ENCODE measurements at regions not wholly inside any gene's neighbourhood (a gene's known extent, or its start where the extent isn't known, plus 50 kb on each side); places are given as distances from the start of the nearest gene placed in this dataset.
"Not testable (repeated sequence)": the region's sequence is repeated elsewhere in the genome, so short reads cannot be mapped to it uniquely, and the experiment has no call there.

- DNase-seq (ENCODE audit: low read depth), result no peak
- no peak for TF ChIP-seq CTCF (IDR thresholded peaks at IDR 0.05; ENCODE audit: insufficient read depth, low read length)
- no peak overlapping the region for H3K4me3 ChIP-seq (ENCODE audit: low read depth, low read length)
Measured at GRCh38 chr9:30280229-30280900, 2104.1 kb upstream of the ACO1 start.

DNA sequence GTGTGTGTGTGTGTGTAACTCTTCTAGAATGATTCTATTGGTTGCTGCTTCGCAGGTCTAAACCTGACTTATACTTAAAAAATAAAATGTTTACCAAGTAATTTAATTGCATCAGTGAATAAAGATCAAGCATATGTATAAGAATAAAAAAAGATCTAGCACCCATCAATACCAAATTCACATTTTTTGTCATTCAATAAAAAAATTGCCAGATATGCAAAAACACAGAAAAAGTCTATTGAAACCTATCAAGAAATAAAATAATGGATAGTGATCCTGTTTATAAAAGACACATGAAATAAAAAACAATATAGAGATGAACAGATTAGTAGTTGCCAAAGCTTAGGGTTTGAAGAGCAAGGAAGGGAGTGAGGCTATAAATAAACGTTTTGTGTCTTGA is 2095.0 kb upstream of the ACO1 start:
- no peak for DNase-seq (ENCODE audit: low read depth)
- no peak for TF ChIP-seq CTCF (IDR thresholded peaks at IDR 0.05; ENCODE audit: insufficient read depth, low read length)
- H3K4me3 ChIP-seq (ENCODE audit: low read depth, low read length), result no peak overlapping the region

DNA sequence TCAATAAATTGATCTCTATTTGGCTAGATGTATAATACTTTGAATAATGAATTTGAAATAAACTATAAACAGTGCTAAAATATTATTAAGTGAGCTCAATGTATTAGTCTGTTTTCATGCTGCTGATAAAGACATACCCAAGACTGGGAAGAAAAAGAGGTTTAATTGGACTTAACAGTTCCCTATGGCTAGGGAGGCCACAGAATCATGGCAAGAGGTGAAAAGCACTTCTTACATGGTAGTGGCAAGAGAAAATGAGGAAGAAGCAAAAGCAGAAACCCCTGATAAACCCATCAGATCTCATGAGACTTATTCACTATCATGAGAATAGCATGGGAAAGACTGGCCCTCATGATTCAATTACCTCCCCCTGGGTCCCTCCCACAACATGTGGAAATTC is 2092.4 kb upstream of the ACO1 start:
- DNase-seq (ENCODE audit: low read depth); H3K4me3 ChIP-seq (ENCODE audit: low read depth, low read length): not testable (repeated sequence)

DNA sequence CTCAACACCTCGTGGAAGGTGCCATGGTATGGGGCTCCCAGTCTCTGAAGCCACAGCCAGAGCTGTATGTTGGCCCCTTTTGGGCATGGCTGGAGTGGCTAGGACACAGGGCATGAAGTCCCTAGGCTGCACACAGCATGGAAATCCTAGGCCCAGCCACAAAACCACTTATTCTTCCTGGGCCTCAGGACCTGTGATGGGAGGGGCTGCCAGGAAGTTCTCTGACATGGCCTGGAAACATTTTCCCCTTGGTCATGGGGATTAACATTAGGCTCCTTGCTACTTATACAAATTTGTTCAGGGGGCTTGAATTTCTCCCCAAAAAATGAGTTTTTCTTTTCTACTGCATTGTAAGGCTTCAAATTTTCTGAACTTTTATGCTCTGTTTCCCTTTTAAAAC is 2091.2 kb upstream of the ACO1 start:
- no peak for DNase-seq (ENCODE audit: low read depth)
- no peak overlapping the region for H3K4me3 ChIP-seq (ENCODE audit: low read depth, low read length)
- no peak for TF ChIP-seq CTCF (IDR thresholded peaks at IDR 0.05; ENCODE audit: insufficient read depth, low read length)

GRCh38 chr9:30299126-30299780 is 2085.2 kb upstream of the ACO1 start:
- no peak for DNase-seq (ENCODE audit: low read depth)
- no peak for TF ChIP-seq CTCF (IDR thresholded peaks at IDR 0.05; ENCODE audit: insufficient read depth, low read length)
- H3K4me3 ChIP-seq (ENCODE audit: low read depth, low read length), result no peak overlapping the region

- DNase-seq (ENCODE audit: low read depth), result no peak
- TF ChIP-seq CTCF (IDR thresholded peaks at IDR 0.05; ENCODE audit: insufficient read depth, low read length), result no peak
- H3K4me3 ChIP-seq (ENCODE audit: low read depth, low read length), result no peak overlapping the region
Measured at GRCh38 chr9:30301271-30301963, 2083.0 kb upstream of the ACO1 start.

- no peak overlapping the region for H3K4me3 ChIP-seq (ENCODE audit: low read depth, low read length)
- TF ChIP-seq CTCF (IDR thresholded peaks at IDR 0.05; ENCODE audit: insufficient read depth, low read length), result no peak
- DNase-seq (ENCODE audit: low read depth), result no peak
Measured at GRCh38 chr9:30310711-30311110, 2073.7 kb upstream of the ACO1 start.
